SK-N-SH (cell line): ENCODE measurements at regions not wholly inside any gene's neighbourhood (a gene's known extent, or its start where the extent isn't known, plus 50 kb on each side); places are given as distances from the start of the nearest gene placed in this dataset.

Experiments used
- CTCF ChIA-PET: fragments of 300-600, 350-600 bp; formaldehyde crosslinking; extraction: SDS; loops from one replicate; lab custom pipeline; 2021; lab: Yijun Ruan, JAX
- POLR2A ChIA-PET: fragments of 350-600 bp; sonication (Branson Sonifier 250); formaldehyde crosslinking; extraction: SDS; loops from one replicate; lab custom pipeline; 2020; ENCODE audit warnings: antibody characterized with exemption, inconsistent platforms; lab: Yijun Ruan, JAX
- DNase-seq: peaks from one replicate; pipeline ENCODE4 v3.0.0; 2012
- H2AFZ ChIP-seq: fragments of 200-600 bp; sonication (generic); 2 replicates; pipeline ENCODE4 v1.8.1; 2016; ENCODE audit warnings: antibody characterized with exemption, mild to moderate bottlenecking, low read depth
- H3F3A ChIP-seq: fragments of 200-600 bp; sonication (generic); replicated peaks from 2 replicates; pipeline ENCODE3; 2016; ENCODE audit warnings: antibody characterized with exemption, mild to moderate bottlenecking; ENCODE audit not compliant: insufficient read depth
- H3K27ac ChIP-seq, 2 experiments: fragments of 200-500 bp in 1 of 2; fragments of 200-600 bp in 1 of 2; sonication (Bioruptor generic) in 1 of 2; sonication (generic), shearing (Covaris generic) in 1 of 2; 2 replicates each; pipeline versions ENCODE4 v1.5.1 to v1.6.1; 2014 to 2016; ENCODE audit warnings: low read depth in 2 of 2, inconsistent platforms in 1 of 2, low read length in 1 of 2, mild to moderate bottlenecking in 1 of 2, mixed read lengths in 1 of 2
- H3K27me3 ChIP-seq: fragments of 200-600 bp; sonication (generic), shearing (Covaris generic); 2 replicates; pipeline ENCODE4 v1.6.1; 2016; ENCODE audit warnings: mixed run types; ENCODE audit not compliant: insufficient read depth
- H3K36me3 ChIP-seq, 2 experiments: fragments of 200-500 bp in 1 of 2; fragments of 200-600 bp in 1 of 2; sonication (Bioruptor generic) in 1 of 2; sonication (generic) in 1 of 2; replicated peaks in 1 of 2; 2 replicates each; pipeline versions ENCODE3 to v1.5.1; 2014 to 2016; ENCODE audit warnings: low read length in 1 of 2, mild to moderate bottlenecking in 1 of 2; ENCODE audit not compliant: insufficient read depth in 2 of 2, control insufficient read depth in 1 of 2
- H3K4me1 ChIP-seq, 2 experiments: fragments of 200-500 bp in 1 of 2; fragments of 200-600 bp in 1 of 2; sonication (Bioruptor generic) in 1 of 2; sonication (generic), shearing (Covaris generic) in 1 of 2; 2 replicates each; pipeline versions ENCODE4 v1.5.1 to v1.6.1; 2014 to 2016; ENCODE audit warnings: low read depth in 1 of 2, low read length in 1 of 2, mixed run types in 1 of 2; ENCODE audit not compliant: insufficient read depth in 2 of 2, control insufficient read depth in 1 of 2
- H3K4me2 ChIP-seq: fragments of 200-600 bp; sonication (generic), shearing (Covaris generic); 2 replicates; pipeline ENCODE4 v1.6.1; 2017; ENCODE audit warnings: mixed run types
- H3K4me3 ChIP-seq, 2 experiments: fragments of 200-500 bp in 1 of 2; fragments of 200-600 bp in 1 of 2; sonication (Bioruptor generic) in 1 of 2; sonication (generic), shearing (Covaris generic) in 1 of 2; 2 replicates each; pipeline versions ENCODE4 v1.5.1 to v1.8.1; 2014 to 2016; ENCODE audit warnings: low read depth in 2 of 2, inconsistent platforms in 1 of 2, low read length in 1 of 2, mild to moderate bottlenecking in 1 of 2, mixed read lengths in 1 of 2, moderate library complexity in 1 of 2
- H3K79me2 ChIP-seq: fragments of 200-600 bp; sonication (generic); 2 replicates; pipeline ENCODE4 v1.8.1; 2017; ENCODE audit warnings: mild to moderate bottlenecking; ENCODE audit not compliant: insufficient read depth
- H3K9ac ChIP-seq: fragments of 200-600 bp; sonication (generic); 2 replicates; pipeline ENCODE4 v1.6.1; 2017; ENCODE audit warnings: mixed run types
- H3K9me2 ChIP-seq: fragments of 200-600 bp; sonication (generic); 2 replicates; pipeline ENCODE4 v1.6.1; 2017; ENCODE audit warnings: mixed run types
- H3K9me3 ChIP-seq: fragments of 200-600 bp; sonication (generic); 2 replicates; pipeline ENCODE4 v1.6.1; 2017; ENCODE audit warnings: mixed run types, mild to moderate bottlenecking, moderate library complexity
- H4K20me1 ChIP-seq: fragments of 200-600 bp; sonication (generic); 2 replicates; pipeline ENCODE4 v1.6.1; 2017; ENCODE audit warnings: mild to moderate bottlenecking, mixed run types; ENCODE audit not compliant: insufficient read depth
- ELF1 ChIP-seq: IDR thresholded peaks from 2 replicates; pipeline ENCODE4 v1.4.0; 2012
- FOSL2 ChIP-seq: IDR thresholded peaks from 2 replicates; pipeline ENCODE4 v1.4.0; 2012; ENCODE audit warnings: low read depth, mild to moderate bottlenecking, moderate library complexity, borderline replicate concordance
- FOXM1 ChIP-seq: IDR thresholded peaks from 2 replicates; pipeline ENCODE4 v1.4.0; 2012; ENCODE audit warnings: low read depth, mild to moderate bottlenecking
- GATA2 ChIP-seq: sonication (generic); formaldehyde crosslinking; IDR thresholded peaks from 2 replicates; pipeline ENCODE4 v1.5.0; 2020; ENCODE audit warnings: mild to moderate bottlenecking, missing genetic modification reagents
- JUND ChIP-seq: IDR thresholded peaks from 2 replicates; pipeline ENCODE4 v1.4.0; 2012
- MAX ChIP-seq: IDR thresholded peaks from 2 replicates; pipeline ENCODE4 v1.4.0; 2012; ENCODE audit warnings: low read depth
- MEF2A ChIP-seq: IDR thresholded peaks from 2 replicates; pipeline ENCODE4 v1.4.0; 2012; ENCODE audit warnings: low read depth, borderline replicate concordance
- NFIC ChIP-seq: IDR thresholded peaks from 2 replicates; pipeline ENCODE4 v1.4.0; 2012; ENCODE audit warnings: borderline replicate concordance
- RAD21 ChIP-seq: IDR thresholded peaks from 2 replicates; pipeline ENCODE4 v1.6.1; 2012; ENCODE audit warnings: mild to moderate bottlenecking, low read length
- RCOR1 ChIP-seq: fragments of 150-350 bp; IDR thresholded peaks from 2 replicates; pipeline ENCODE4 v1.6.1; 2017; ENCODE audit warnings: antibody characterized with exemption, low read length
- SIN3A ChIP-seq: IDR thresholded peaks from 2 replicates; pipeline ENCODE4 v1.6.1; 2012; ENCODE audit warnings: low read depth, mild to moderate bottlenecking, low read length, moderate library complexity, borderline replicate concordance
- SMC3 ChIP-seq: IDR thresholded peaks from 2 replicates; pipeline ENCODE4 v1.6.1; 2012; ENCODE audit warnings: low read depth, low read length, improper control_type of control experiment
- YY1 ChIP-seq: IDR thresholded peaks from 2 replicates; pipeline ENCODE4 v1.4.0; 2012; ENCODE audit warnings: low read depth, mild to moderate bottlenecking
- WGBS: methylation state at CpG from one replicate; pipeline ENCODE4 v1.1.6; 2017; ENCODE audit warnings: low lambda C conversion rate; 5-methylcytosine and 5-hydroxymethylcytosine counted together
- TF ChIP-seq, protein P1 (sequence below): fragments of 200-600 bp; sonication (generic); IDR thresholded peaks from 2 replicates; pipeline ENCODE4 v1.6.1; 2017; ENCODE audit warnings: antibody characterized with exemption, mild to moderate bottlenecking, moderate library complexity

GRCh38 chr4:179292468-179292867 lies 1850.2 kb upstream of the AGA start:
- H4K20me1 ChIP-seq, result no peaks in the 10 kb centered on the region
- no peak overlapping the region for H2AFZ ChIP-seq
- POLR2A ChIA-PET, result no interaction called here
- H3K9ac ChIP-seq, result no peak overlapping the region
- H3K27me3 ChIP-seq, result no peaks in the 10 kb centered on the region
- DNase-seq, result no peak
- H3F3A ChIP-seq, result no peaks in the 10 kb centered on the region
- TF ChIP-seq ELF1 (no peak), NFIC (no peak), SIN3A (no peak), MEF2A (no peak), FOSL2 (no peak), YY1 (no peak), RAD21 (no peak), FOXM1 (no peak), MAX (no peak), JUND (no peak), RCOR1 (no peak), GATA2 (CRISPR knock-in tag) (no peak)
- TF ChIP-seq, protein P1, sequence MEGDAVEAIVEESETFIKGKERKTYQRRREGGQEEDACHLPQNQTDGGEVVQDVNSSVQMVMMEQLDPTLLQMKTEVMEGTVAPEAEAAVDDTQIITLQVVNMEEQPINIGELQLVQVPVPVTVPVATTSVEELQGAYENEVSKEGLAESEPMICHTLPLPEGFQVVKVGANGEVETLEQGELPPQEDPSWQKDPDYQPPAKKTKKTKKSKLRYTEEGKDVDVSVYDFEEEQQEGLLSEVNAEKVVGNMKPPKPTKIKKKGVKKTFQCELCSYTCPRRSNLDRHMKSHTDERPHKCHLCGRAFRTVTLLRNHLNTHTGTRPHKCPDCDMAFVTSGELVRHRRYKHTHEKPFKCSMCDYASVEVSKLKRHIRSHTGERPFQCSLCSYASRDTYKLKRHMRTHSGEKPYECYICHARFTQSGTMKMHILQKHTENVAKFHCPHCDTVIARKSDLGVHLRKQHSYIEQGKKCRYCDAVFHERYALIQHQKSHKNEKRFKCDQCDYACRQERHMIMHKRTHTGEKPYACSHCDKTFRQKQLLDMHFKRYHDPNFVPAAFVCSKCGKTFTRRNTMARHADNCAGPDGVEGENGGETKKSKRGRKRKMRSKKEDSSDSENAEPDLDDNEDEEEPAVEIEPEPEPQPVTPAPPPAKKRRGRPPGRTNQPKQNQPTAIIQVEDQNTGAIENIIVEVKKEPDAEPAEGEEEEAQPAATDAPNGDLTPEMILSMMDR, result no peak
- TF ChIP-seq, all 33 proteins: peak for 0
- 0% methylated on average over 1 of the region's 1 CpG for WGBS
- CTCF ChIA-PET, result interaction anchor here (2.4 kb wide), 1 partner anchor 15 kb away, joined by 9 read pairs; no protein-coding TSS in a partner anchor
- H3K4me3 ChIP-seq, result no peak overlapping the region
- no peak overlapping the region for H3K4me2 ChIP-seq
- no peaks in the 10 kb centered on the region for H3K4me1 ChIP-seq
- no peaks in the 10 kb centered on the region for H3K79me2 ChIP-seq
- no peaks in the 10 kb centered on the region for H3K36me3 ChIP-seq
- H3K9me3 ChIP-seq, result no peaks in the 10 kb centered on the region
- H3K9me2 ChIP-seq, result no peaks in the 10 kb centered on the region
- H3K27ac ChIP-seq, result no peak overlapping the region

DNA sequence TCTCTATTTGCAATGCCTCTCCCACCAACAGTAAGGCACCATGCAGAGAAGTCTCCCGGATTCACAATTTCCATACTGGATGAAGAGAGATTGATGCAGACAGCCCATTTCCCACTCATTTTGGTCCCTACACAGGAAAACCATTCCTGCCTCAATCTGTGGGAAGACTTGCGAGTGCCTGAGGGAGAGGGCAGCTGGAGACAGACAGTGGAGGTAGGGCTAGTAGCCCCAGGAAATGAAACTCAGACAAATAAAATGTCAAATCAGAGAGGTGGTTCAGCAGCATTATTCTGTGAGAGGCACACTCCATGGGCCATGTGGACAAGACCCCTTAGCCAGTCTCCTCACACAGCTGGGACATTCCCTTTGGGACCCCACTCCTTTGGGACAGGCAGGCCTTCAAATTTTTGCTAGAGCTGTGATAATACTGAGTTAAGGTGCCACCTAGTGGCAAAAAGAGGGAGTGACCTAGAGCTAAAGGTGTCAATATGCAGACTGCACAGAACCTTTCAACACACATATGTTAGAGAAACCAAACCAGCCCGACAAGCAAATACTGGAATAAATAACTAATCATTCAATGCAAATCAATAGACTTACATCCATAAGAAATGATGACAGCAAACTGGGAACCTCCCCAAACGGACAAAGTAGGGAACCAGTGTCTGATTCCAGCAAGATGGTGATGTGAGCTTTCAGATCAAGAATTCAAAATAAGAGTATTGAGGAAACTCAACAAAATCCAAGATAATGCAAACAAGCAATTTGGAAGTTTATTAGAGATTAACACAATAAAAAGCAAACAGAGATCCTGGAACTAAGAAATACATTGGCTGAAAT lies 1865.3 kb upstream of the AGA start:
- H3K4me1 ChIP-seq, result no peaks in the 10 kb centered on the region
- DNase-seq, result peak; percentile 34
- H2AFZ ChIP-seq, result no peak overlapping the region
- H3K4me2 ChIP-seq, result no peak overlapping the region
- H3K9me3 ChIP-seq, result no peaks in the 10 kb centered on the region
- CTCF ChIA-PET, result interaction anchor here (0.7 to 2.1 kb wide), 22 partner anchors 9 to 732 kb away, joined by 3 to 10 read pairs (median 4); no protein-coding TSS in a partner anchor
- H3K36me3 ChIP-seq, result no peaks in the 10 kb centered on the region
- no peak overlapping the region for H3K4me3 ChIP-seq
- H3K27me3 ChIP-seq, result no peaks in the 10 kb centered on the region
- POLR2A ChIA-PET, result no interaction called here
- no peaks in the 10 kb centered on the region for H4K20me1 ChIP-seq
- TF ChIP-seq RCOR1 (no peak), FOXM1 (no peak), SMC3 (peak; percentile 37), NFIC (no peak), RAD21 (peak; percentile 71)
- TF ChIP-seq, protein P1, result peak; percentile 78
- H3K9ac ChIP-seq, result no peak overlapping the region
- H3F3A ChIP-seq, result no peaks in the 10 kb centered on the region
- WGBS, result 0% methylated on average over 4 of the region's 4 CpGs
- H3K9me2 ChIP-seq, result no peaks in the 10 kb centered on the region
- H3K79me2 ChIP-seq, result no peaks in the 10 kb centered on the region
- no peak overlapping the region for H3K27ac ChIP-seq
